Dermis microvascular lymphatic vessel endothelial cell (primary cell): ENCODE measurements at regions not wholly inside any gene's neighbourhood (a gene's known extent, or its start where the extent isn't known, plus 50 kb on each side); places are given as distances from the start of the nearest gene placed in this dataset.
"Not testable (repeated sequence)": the region's sequence is repeated elsewhere in the genome, so short reads cannot be mapped to it uniquely, and the experiment has no call there.

Experiments used
- DNase-seq, 2 donors: peaks; one replicate each; pipeline versions ENCODE4 v3.0.0 to v3.0.0-alpha.2; 2010; ENCODE audit warnings: low read depth in 2 of 2

DNA sequence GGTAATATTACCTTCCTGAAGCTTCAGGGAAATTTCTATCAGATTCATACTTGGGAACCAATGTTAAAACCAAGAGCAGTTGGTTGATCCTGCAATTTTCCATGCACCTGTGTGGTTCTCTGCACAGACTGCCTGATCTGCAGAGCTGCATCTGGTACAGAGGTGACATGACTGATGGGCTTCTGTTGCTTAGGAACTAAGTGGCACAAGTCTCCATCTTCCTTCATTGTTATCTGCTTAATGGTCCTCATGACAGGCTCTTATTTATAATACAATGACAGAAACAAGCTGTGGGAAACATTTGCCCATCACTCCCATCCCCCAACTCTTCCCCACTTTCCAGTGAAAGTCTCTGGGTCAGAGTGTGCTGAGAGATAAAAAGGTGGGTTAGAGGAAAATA is 799.1 kb downstream of the TAF11L14 start:
- DNase-seq, result no peak

DNA sequence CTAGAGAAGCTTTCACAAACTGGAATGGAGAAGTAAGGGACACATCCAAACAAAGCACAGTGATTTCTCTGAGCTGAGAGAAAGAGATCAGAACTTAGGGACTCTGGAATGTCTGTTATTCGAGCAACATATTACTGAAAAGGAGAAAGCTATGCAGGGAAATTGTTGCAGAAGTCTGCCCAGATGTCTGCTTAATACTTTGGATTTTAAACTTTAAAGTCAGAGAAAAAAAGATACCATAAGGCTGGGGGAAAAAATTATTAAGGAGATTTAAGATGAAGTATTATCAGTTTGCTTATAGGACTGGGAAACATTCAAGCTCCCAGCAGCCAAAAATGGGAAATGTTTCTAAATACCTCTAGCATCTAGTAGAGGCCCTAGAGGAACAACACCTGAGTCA is 803.9 kb downstream of the TAF11L14 start:
- DNase-seq, result no peak

DNA sequence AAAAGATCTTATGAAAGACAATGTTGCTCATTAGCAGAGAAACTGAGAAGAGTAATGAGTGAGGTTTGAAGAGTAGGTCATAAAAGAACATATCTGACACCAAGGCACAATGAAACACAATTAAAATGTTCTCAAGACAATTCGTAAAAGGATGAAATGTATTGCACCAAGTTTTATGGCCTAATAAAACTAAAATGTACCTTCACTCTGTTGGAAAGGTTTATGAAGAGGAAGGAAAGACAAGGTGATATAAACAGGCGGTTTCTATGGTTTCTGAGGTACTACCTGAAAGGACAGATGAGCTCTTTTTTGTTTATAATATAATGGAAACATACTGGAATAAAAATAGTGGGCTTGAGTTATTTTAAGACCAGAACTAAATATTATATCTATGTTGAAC is 821.3 kb downstream of the TAF11L14 start:
- no peak for DNase-seq

DNA sequence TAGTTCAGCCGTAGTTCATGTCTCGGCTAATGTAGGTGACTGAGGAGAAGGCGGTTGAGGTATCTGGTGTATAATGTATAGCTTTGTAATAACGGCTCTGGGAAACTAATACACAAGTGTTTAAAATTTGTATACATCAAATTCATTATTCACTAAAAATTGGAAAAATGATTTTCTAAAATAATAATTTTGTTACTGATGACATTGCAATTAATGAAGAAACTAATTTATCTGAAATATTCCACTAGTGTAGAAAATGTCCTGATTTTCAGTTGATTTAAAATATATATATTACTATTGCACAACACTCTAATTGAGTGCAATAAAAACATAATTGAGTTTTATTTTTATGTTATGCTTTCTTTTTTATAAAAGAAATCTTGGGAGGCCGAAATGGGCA is 823.0 kb downstream of the TAF11L14 start:
- DNase-seq, result no peak

DNA sequence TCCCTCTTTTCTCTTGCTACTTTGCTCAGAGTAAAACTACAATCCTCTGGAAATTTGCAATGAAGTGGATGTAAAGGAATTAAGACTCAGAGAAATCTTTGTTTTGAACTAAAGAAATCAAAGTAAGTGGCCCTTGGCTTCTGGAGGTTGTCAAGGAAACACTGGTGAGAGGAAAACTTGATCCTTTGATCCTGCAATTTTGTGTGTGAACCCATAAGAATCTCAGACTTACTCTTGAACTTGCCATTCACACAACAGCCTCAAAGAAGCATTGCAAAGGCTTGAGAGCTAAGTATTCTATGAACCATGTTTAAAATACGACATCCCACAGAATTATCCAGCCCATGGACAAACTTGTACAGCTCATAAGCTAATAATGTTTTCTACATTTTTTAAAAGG is 827.5 kb downstream of the TAF11L14 start:
- no peak for DNase-seq

DNA sequence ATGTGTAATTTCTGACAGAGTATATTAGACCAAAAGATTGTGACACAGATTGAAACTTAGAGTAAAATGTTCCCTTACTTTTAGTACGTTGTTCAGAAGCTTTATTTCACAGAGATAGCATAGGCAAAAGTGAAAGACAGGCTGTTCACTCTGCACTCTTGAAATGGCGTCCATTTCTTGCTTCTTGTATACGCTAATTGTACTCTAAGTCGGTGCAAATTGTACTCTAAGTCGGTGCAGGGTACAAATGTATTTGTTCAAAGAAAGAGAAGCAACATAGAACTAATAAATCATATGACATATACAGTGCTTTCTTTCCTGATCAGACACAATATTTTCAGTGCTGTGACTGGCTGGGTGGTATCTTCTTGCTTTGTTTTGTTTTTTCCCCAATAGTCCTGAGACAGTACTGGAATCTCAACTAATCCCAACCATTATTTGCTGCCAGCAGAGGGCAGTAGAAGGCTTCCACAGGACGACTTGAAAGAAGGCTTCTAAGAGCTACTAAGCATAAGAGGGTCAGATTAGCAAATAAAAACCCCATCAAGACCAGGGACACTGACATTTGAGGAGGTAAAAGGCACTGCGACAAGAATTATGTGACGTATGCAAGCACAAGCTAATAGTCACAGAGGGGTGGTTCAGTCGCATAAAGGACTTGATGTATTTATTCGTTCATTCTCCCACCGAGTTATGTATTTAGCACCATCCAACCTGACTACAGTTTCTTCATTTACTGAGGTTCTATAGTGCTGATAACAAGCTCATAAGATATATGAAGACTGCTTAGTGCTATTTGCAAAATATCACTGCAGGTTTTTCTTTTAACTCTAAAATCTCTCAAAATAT is 831.8 kb downstream of the TAF11L14 start:
- peak in 1 of 2 donors; percentile 17 for DNase-seq

DNA sequence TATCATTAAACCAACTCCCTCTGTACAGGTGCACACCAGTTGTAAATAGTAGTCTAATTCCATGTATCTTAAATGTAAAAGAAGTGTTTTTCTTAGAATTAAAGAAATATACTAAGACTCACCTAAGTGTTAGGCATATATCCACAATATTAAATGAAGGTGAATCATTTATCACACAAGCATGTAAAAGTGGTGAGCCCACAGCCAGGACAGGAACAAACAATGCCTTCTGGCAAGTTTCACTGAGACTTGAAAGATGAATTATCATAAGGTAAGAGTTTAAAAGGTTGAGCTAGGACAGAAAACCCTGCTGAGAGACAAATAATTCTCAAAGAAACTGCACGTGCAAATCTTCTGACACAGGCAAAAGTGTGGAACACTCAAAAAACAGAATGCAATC is 832.5 kb downstream of the TAF11L14 start:
- DNase-seq, result no peak

DNA sequence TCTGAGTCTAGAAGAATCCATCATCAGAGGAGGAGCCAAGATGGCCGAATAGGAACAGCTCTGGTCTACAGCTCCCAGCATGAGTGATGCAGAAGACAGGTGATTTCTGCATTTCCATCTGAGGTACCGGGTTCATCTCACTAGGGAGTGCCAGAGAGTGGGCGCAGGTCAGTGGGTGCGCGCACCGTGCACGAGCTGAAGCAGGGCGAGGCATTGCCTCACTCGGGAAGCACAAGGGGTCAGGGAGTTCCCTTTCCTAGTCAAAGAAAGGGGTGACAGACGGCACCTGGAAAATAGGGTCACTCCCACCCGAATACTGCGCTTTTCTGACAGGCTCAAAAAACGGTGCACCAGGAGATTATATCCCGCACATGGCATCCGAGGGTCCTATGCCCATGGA is 837.5 kb downstream of the TAF11L14 start:
- not testable (repeated sequence) for DNase-seq

DNA sequence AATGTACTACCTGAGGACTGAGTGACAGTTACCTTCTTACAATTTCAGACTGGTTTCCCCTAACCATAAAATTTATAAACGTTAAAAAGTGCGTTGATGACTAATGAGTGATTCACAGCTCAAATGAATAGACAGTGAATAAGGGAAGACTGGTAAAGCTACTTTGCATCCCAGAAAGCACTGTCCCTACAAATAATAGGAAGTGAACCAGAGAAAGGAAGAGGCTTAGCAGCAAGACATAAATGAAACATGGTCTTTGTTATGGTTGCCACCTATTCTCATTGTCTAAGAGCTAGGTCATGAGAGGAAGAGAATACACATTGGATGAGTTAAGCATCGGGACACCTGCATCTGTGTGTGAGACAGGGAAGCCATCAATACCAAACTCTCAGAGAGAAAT is 849.2 kb downstream of the TAF11L14 start:
- DNase-seq, result no peak

DNA sequence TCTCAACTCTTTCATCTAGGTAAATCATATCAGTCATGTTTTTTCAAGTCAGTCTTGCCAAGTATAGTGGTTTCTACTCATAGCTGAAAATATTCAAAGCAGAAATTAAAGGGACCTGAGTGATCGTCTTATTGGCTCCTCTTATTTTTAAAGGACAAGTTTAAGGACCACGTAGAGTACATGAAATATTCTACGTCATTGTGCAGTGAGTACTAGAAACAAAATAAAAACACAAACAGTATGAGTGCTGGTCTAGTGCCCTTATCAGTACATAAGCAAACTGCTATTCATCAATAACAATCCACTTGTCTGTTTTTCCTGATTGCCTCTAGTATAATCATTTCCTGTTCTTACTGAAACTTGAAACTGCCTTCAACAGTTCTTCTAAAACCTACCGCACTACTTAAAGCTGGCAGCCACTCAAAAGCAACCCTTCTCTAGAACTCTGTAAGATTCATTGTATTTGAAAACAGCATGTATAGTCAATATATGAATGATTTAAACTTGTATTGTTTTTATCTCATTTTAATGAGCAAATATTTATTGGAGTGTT is 853.7 kb downstream of the TAF11L14 start:
- no peak for DNase-seq

DNA sequence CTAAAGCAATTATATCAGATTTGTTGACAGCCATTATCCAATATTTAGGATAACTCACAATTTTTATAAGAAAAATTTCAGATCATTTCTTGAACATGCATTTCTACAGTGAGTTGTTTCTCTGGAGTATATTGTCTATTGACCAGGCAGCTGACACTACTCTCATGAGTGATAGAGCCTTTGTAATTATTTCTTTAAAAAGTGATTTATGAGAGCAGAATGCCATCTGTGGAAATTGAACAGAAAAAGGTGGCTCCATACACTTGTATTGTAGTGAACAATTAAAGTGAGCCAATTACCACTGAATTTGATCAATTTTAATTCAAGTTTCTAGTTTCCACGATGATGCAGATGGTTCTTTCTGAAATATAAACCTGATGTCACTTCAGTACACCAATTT is 855.4 kb downstream of the TAF11L14 start:
- DNase-seq, result no peak

DNA sequence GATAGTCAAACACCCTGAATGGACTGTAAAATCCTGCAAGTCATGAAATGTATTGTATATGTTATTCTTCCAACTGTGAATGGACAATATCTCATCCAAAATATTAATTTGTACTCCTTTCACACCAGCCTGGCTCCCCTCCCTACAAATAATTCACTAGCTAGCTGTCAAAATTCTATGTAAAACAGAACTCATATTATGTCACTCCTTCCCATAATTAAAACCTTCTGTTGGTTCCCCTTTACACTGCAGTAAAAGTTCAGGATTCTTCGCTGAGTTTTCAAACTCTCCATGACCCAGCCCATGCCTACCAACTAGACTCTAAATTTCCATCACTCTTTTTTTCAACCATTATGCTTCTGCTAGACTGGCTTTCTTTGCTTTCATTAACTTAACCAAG is 857.1 kb downstream of the TAF11L14 start:
- no peak for DNase-seq

DNA sequence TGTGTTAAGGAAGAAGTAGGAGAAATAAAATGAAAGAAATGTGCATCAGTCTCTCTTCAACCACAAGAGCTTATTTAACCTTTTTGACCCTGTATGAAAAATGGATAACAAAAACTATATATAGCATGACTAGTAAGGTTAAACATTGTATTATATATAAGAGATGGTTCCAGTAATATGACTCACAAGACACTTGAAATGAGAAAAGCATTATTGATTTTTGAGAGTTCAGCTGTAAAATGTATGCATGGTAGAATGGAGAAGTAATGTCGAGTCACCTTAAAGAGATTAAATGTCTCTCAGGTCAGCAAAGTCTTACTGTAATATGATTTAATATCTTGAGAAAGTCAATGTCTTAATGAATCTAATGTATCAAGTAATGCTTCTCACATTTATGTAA is 860.9 kb downstream of the TAF11L14 start:
- no peak for DNase-seq

DNA sequence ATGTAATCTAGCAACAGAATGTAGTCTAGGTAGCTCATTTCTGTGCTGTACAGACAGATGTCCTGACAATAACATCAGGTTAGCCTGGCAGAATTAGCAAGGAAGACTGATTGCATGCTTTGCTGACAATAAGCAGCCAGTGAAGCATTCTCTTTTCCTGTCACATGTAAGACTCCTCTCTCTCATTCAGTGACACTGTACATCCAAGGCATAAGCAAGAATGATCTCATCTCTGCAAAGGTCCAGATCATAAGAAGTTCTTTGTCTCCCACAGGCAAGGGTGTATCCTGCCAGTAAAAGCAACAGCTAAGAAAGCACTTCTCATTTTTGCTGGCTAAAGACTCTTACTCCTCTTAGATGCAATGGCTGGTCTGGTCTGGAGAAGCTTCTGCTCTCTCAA is 861.8 kb downstream of the TAF11L14 start:
- DNase-seq, result no peak

DNA sequence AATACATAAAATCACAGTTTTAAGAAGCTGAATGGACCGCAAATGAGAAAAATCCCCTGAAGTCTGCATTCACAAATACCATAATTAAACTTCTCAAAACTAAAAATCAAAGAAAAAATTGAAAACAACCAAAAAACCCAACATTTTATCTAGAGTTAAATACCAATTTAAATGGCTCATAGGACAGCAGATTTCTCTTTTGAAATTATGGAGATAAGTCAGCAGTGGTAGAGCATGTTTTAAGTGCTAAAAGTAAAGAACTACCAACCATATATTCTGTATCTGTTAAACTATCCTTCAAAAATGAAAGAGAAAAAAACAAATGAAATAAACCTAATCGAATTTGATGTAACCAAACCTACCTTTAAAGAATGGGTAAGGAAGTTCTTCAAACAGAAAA is 862.8 kb downstream of the TAF11L14 start:
- DNase-seq, result no peak

DNA sequence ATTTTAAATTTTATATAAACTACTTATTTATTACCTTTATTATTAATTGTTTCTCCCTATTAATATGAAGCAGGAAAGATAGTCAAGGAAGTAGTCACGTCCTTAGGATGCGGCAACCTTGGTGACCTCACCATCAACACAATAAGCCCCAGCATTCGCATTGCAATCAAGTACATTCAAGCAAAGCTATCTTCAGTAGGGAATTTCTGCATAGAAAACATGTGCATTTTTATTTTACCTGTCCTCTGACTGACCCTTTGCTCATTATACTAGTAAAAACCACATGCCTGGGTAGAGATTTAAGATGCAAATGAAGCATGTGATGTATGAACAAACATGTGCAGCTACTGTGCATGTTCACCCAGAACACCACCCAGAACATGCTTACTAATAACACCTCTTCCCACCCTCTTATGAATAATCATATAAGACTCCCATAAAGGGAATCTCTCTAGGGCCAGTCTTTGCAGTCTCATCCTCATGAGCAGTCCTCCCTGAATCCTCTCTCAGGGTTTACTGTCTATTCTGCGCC is 869.6 kb downstream of the TAF11L14 start:
- no peak for DNase-seq

DNA sequence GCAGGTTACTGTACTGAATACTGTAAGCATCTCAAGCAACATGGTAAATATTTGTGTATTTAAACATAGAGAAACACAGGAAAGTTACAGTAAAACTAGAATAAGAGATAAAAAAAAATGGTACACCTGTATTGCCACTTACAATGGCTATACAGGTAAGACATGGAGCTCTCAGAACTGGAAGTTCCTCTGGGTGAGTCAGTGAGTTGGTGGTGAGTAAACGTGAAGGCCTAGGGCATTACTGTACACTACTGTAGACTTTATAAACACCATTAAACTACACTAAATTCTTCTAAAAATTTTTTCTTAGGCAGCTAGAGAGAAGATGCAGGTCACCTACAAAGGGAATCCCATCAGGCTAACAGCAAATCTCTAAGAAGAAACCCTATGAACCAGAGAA is 872.9 kb downstream of the TAF11L14 start:
- DNase-seq, result no peak

DNA sequence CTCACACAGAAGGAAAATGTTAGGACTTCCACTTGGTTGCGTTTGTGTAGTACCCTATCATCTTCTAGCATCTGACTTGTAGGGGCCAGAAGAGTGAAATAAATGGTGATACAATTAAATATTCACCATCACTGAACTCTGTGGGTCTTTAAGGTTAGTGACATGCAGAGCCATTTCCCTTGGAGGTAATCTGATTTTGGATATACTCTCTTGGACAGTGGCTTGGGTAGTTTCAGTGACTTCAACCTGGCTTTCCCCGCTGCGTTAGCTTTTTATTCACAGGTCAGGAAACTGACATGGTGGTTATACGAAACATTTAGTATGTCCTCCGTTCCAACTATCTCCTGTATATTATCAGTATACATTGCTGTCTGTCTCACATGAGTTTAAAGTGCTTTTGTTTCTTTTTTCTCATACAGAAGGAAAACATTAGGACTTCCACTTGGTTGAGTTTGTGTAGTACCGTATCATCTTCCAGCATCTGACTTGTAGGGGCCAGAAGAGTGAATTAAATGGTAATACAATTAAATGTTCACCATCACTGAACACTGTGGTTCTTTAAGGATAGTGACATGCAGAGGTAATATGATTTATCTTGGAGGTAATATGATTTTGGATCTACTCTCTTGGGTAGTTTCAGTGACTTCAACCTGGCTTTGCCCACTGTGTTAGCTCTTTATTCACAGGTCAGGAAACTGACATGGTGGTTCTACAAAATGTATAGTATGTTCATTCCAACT is 883.6 kb downstream of the TAF11L14 start:
- no peak for DNase-seq

DNA sequence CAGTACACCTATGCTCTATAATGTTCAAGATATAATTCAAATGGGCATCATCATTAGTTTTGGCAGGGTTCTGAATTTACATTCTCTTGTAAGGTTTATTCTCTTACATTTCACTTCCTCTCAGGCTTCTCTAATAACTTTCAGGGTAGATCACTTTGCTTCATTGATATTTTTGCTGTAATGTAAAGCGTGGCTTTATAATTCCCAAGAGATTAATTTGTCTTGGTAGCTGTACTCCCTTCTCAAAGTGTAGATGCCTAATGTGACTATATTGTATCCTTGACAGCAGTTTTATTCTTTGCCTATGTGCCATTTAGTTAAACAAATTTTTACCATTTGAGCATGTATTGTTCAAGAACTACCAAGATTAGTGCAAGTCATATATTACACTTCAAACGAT is 889.1 kb downstream of the TAF11L14 start:
- no peak for DNase-seq

DNA sequence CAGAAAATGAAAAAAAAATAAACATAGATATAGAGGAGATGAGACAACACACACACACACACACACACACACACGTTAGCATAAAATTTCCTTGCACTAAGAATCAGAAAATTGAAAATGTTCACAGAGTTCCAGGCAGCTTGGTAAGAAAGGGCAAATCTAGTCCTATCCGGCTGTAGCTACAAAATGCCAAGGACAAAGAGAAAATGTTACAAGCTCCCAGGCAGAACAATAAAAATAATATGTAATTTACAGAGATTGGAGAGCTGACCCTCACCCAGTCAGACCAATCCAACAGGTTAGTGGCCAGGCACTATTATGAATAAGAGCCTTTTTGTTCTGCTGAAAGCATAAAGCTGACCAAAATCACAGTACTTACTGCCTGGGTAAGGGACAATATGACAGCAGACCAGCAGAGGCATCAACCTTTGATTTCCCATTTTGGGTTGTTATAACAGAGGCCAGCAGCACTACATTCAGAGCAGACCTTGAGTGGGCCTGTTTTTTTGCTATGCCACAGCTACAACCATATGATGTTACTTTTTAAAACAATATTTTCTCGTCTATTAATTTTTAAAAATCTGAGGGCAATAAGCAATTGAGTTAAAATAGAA is 892.6 kb downstream of the TAF11L14 start:
- no peak for DNase-seq

DNA sequence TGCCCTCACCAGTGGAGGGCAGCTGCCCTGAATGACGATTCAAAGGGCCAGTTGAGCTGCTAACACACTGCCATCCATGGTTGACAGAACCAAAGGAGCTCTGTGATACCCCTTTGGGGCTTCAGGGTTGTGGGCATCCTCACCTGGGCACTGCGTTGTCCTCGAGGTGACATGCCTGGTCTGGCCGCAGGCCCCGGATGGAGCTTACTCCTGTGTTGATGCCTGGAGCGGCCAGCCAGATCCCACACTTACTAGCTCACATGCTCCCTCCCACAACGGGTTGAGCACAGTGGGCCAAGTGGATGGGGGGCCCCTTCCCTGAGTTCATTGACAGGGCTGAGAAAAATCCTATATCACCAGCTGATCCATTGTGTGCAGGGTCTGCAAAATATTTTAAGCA is 898.9 kb downstream of the TAF11L14 start:
- no peak for DNase-seq

DNA sequence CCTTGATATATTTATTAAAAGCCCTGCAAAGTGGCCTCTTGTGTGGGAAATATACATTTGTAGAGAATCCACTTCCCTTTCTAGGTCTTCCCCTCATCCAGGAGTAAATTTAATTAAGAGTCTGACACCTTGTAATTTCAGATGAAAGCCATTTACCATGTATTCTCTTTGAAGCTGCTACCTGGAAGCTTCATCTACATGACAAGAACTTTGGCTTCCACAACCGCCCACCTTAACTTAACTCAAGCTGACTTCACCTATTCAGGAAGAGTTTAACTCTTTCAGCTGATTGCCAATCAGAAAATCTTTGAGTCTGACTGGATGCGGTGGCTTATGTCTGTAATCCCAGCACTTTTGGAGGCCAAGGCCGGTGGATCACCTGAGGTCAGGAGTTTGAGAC is 899.9 kb downstream of the TAF11L14 start:
- no peak for DNase-seq
